ENCODE measurements at regions not wholly inside any gene's neighbourhood (a gene's known extent, or its start where the extent isn't known, plus 50 kb on each side); places are given as distances from the start of the nearest gene placed in this dataset.
"Not testable (repeated sequence)": the region's sequence is repeated elsewhere in the genome, so short reads cannot be mapped to it uniquely, and the experiment has no call there.

DNA sequence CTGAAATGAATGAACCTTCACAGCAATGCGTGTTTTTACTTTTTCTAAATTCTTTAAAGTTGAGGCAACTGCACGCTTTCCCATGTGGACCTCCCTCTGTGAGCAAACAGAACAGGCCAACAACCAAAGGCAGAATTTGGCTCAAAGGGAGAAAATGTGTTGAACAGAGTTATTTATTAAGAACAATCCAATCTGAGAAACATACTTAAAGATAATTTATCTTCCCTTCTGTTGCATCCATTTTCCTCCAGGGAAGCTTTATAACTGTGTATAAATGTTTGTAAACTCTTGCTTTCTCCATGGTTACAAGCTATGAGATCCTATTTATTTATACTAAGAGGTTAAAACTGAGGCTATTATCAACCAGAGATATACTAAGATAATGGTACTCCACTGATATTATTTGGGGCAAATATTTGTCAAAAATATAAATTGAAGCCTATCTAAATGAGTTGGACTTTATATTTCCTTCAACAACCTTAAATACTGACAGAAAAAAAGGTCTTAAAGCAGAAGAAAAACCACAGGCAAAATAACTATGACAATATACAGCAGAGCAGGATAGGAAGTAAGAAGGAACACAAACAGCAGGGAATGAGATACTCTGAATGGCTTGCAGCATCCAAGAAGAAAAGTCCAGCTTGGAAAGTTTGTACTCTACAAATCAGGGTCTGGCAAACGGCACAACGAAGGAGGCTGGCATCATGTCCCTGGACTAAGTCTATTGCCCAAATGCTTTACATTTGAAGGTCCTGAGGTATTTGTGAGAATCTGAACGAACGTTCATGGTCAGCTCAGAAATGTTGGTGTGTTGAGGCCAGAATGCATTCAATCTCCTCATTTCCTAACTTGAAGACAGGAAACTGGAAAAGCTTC is 663.2 kb upstream of the INTU start:
- DNase-seq, result no peak

- DNase-seq, result no peak
Measured at GRCh38 chr4:126973201-126973600, 659.6 kb upstream of the INTU start.

GRCh38 chr4:126976850-126977632 is 655.7 kb upstream of the INTU start:
- no peak for DNase-seq

DNA sequence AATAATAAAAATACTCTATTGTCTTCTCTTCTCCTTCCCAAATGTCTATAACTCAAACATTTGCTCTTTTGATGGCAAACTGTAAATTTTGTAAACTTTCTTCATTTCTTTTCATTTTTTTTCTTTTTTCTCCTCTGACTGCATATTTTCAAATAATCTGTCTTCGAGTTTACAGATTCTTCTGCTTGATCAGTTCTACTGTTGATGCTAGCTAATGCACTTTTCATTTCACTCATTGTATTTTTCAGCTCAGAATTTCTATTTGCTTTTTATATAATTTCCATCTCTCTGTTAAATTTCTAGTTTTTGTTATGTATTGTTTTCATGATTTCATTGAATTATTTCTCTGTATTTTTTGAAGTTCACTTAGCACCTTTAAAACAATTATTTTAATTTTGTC is 646.8 kb upstream of the INTU start:
- DNase-seq, result no peak

DNA sequence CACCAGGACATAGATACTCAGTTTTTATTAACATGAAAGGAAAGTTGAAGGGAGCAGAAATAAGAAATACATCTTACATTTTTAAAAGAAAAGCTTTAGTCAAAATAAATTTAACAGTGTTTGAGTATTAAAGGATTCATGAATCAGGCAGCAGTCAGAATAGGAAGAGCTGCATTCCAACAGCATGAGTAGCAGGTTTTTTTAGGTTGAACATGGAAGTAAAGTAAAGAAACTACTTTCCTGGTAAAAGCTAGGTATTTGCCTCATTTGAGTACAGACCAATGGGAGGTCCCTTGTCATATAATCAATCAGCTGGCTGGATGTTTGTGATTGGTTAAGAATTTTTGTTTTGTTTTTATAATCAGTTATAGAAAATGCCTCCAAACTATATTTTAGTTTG is 645.9 kb upstream of the INTU start:
- DNase-seq, result no peak

DNA sequence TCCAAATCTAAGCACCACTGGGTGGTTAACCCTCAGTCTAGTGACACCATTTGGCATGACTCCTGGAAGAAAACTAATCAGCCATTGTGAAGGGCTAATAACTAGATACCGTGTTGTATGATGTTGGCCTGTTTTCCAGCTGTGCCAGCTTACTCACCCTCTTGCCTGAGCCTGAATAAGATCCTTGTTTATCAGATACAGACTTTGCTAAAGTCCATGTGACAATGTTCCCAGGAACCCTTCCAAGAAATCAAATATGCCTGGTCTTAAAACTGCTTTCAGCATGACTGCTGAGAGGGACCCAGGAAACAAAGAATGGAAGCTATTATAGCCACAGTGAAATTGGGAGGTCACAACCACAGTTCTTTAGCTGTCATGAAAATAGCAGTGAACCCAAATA is 640.8 kb upstream of the INTU start:
- DNase-seq, result no peak

DNA sequence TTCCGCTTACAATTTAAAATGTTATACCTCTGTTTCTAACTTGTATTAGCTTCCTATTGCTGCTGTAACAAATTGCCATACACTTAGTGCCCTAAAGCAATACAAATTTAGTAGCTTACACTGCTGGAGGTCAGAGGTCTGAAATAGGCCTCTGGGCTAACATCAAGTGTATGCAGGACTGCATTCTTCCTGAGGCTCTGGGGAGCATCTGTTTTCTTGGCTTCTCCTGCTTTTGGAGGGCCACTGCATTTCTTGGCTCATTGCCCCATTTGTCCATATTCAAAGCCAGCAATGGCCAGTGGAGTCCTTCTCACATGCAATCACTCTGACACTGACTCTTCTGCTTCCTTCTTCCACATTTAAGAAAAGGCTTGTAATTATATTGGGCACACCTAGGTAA is 639.8 kb upstream of the INTU start:
- DNase-seq, result no peak

DNA sequence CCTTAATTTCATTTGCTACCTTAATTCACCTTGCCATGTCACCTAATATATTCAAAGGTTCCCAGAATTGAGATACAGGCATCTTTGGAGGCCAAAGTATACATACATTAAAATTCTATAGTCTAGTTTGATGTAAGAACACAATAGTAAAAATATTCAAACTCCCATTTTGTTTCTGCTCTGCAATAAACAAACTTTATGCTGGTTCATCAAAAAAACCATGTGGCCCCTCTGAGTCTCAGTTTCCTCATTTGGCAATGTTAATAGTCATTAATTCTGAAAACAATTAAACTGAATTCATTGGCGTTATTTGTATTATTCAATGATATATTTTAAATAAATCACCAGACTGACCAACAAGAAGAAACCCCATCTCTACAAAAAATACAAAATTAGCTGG is 639.4 kb upstream of the INTU start:
- DNase-seq, result no peak

DNA sequence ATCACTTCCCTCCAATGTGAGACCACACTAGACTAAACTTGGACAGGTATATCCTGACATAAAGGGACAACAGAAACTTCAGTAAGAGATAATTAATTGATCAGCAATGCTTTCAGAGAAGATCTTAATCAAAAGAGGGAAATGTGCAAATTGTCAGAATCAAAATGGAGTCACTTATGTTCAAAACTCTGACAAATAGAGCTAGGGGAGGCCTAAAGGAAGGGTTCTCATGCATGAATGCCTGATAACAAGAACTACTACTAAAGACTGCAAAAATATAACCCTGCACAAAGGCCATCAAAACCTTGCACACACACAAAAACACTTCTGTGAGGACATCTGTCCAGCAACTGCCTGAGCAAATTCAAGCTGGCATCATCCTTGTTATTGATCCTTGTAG is 637.5 kb upstream of the INTU start:
- peak in 1 of 2 experiments; percentile 29 for DNase-seq

DNA sequence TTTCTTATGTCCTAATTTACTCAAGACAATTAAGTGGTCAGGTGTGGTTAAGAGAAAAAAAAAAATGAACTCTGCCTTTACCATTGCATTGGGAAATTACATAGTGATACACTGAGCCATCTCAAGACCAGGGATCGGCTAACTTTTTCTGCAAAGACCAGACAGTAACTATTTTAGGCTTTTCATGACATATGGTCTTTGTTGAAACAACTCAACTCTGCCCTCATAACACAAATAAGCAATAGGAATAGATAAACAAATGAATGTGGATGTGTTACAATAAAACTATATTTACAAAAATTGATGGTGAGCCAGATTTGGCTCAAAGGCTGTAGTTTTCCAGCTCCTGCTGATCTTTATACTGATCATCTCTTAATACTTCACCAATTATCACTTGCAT is 632.6 kb upstream of the INTU start:
- DNase-seq, result no peak

- no peak for DNase-seq
Measured at GRCh38 chr4:127000846-127001245, 631.9 kb upstream of the INTU start.

- DNase-seq, result no peak
Measured at GRCh38 chr4:127001933-127002332, 630.8 kb upstream of the INTU start.

GRCh38 chr4:127006446-127006877 is 626.3 kb upstream of the INTU start:
- DNase-seq, result peak in 1 of 2 experiments; percentile 13

- DNase-seq, result no peak
Measured at GRCh38 chr4:127007305-127007704, 625.5 kb upstream of the INTU start.

- DNase-seq, result no peak
Measured at GRCh38 chr4:127012549-127012948, 620.2 kb upstream of the INTU start.

DNA sequence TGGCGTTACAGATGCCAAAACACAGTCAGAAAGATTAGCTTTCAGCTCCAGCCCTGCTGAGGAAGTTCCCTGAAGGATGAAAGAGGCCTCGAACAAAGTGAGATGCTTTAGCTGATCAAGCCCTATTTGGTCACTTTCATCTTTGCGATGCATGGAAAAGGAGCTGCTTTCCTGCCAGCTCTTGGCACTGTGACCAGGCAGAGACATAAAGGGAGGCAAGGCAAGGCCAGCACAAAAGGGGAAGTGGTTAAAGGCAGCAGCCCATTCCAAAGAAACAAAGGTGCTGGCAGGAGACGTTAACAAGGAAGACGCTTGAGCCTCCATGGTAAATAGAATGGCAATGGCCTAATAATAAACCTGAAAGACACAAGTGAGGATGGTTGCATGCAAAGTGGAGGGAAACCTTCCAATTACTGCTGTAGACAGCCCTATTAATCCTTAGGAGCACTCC is 617.1 kb upstream of the INTU start:
- DNase-seq, result no peak

DNA sequence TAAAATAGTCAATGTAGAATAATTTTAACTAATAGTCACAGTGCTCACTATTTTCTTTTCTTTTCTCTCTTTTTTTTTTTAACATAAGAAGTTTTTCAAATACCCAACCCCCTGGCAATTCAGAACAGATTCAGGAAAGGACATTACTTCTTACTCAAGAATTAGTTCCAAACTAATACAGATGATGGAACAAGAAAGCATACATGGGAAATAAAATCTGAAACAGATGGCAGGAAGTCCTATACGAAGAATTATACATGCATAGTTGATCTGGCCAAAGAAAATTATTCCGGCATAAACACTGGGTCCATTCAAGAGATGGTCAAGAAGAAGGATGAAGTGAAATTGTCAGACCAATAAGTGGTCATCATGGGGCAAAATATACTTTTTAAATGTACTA is 614.4 kb upstream of the INTU start:
- no peak for DNase-seq

- not testable (repeated sequence) for DNase-seq
Measured at GRCh38 chr4:127020831-127021230, 611.9 kb upstream of the INTU start.

GRCh38 chr4:127036296-127036695 is 596.5 kb upstream of the INTU start:
- no peak for DNase-seq

DNA sequence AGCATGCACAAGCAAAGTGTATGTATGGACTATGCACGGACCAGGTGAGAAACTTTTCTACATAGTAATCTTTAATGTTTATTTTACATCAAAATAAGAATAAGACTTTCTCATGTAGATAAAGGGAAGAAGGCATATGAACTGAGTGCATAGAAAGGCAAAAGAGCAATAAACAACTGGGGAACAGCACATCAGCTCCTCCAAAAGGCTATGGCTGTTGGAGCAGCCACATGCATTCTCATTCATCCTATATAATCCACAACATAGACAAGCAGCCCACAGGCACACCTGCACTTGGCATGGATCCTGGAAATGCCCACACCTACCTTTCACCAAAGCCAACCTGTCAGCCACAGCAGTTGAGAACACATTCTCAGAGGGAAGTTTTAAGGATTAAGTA is 586.9 kb upstream of the INTU start:
- DNase-seq, result no peak

DNA sequence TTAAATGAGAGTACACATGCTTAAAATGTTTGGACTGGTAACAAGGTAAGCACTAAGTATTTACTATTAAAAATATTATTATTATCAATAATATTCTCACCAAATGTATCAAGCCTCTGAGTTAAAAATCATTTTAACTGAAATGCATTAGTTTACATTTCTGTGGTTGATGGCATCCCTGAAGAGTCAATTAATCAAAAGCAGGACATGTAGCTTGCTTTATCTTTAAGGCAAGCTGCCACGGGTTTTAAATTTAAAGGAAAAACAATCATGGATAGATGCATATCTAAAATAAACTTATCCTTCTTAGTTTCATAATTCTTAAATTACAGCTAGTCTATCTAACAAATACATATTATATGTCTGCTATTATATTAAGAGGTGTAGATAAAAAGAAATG is 584.8 kb upstream of the INTU start:
- no peak for DNase-seq

- DNase-seq, result no peak
Measured at GRCh38 chr4:127048376-127049044, 584.2 kb upstream of the INTU start.

DNA sequence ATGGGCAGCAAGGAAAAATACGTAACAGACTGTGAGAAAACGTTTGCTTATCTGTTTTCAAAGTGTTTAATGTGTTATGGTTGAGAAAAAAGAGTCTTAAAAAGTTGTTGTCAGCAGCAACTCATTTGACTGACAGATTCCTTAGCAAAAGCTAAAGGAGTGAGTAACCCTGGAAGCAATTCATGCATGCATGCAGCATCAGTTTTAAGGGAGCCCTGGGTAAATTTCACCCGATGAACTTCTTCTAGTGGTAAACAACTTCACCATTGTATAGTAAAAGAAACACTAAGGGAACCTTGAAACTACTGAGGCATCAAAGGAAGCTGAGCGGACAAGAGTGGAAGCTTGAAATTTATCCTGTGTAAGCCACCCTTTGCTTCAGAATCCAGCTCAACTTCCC is 583.2 kb upstream of the INTU start:
- DNase-seq, result no peak

GRCh38 chr4:127052742-127053141 is 580.0 kb upstream of the INTU start:
- no peak for DNase-seq
